SK-N-MC (cell line): ENCODE measurements at regions not wholly inside any gene's neighbourhood (a gene's known extent, or its start where the extent isn't known, plus 50 kb on each side); places are given as distances from the start of the nearest gene placed in this dataset.

Source experiments
- EZH2 ChIP-seq: fragments of 200-600 bp; sonication (generic); IDR thresholded peaks from one replicate; pipeline ENCODE4 v1.6.1; 2017; ENCODE audit warnings: antibody characterized with exemption
- POLR2AphosphoS5 ChIP-seq: IDR thresholded peaks from 2 replicates; pipeline ENCODE4 v1.6.1; 2012; ENCODE audit warnings: mild to moderate bottlenecking, low read depth, low read length, borderline replicate concordance

DNA sequence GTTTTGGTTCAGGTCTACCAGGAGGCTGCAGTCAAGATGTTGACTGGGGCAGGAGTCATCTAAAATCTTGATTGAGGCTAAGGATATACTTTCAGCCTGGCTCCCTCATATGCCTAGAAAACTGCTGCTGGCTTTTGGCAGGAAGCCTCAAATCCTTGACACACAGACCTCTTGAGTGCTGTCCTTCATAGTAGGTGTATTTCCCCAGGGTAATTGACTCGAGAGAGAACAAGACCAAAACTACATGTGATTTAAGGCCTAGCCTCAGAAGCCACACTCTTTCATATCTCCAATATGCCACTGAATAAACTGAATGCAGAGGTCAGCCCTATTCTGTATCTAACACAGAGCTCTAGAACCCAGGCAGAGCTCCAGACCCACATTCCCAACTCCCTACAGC is 402.3 kb upstream of the ADAMTS16 start:
- no peak for TF ChIP-seq POLR2AphosphoS5
- TF ChIP-seq EZH2: no peak
